Karpas-422 (cell line): ENCODE measurements at regions not wholly inside any gene's neighbourhood (a gene's known extent, or its start where the extent isn't known, plus 50 kb on each side); places are given as distances from the start of the nearest gene placed in this dataset. TPM values are rescaled to one million over a fixed set of nuclear protein-coding genes. Genes with fewer than 3 reads are reported as not detected.

Experiments used
- small RNA-seq: library from RNA; depleted of rRNA; stranded (forward); fragments of <200 nt; gene quantifications from one replicate; pipeline ENCODE3, GENCODE V24; 2014

Small RNA genes in the stretch of these regions (small RNA-seq; reads per million reads assigned to genes)
- gene AC106785.1, result not detected
- gene RNA5SP406, result not detected
- gene RNA5SP407, result not detected
- not detected for gene RNA5SP408
- gene RNA5SP409, result not detected
- gene RNA5SP410, result not detected
- not detected for gene RNA5SP411
- gene RNA5SP412, result not detected
- gene RNA5SP413, result not detected
- not detected for gene RNA5SP414
- gene RNA5SP415, result not detected
- gene RNA5SP416, result not detected
- not detected for gene RNA5SP417
- not detected for gene RNA5SP418
- not detected for gene RNA5SP419
- gene RNA5SP420, result not detected
- gene RNA5SP421, result not detected
- not detected for gene RNA5SP422
- gene RNA5SP423, result not detected
